Thyroid gland (tissue), 4 donors: ENCODE measurements at regions not wholly inside any gene's neighbourhood (a gene's known extent, or its start where the extent isn't known, plus 50 kb on each side); places are given as distances from the start of the nearest gene placed in this dataset.

ENCODE experiments used
- DNase-seq, 2 donors: peaks; one replicate each; pipeline ENCODE4 v3.0.0-alpha.2; 2019
- H3K27ac ChIP-seq, 3 donors: fragments of 200-600 bp; sonication (generic); 1 replicate in 2 of 3; 2 replicates in 1 of 3; pipeline ENCODE4 v1.5.1; 2016 to 2019; ENCODE audit warnings: mild to moderate bottlenecking in 1 of 3, moderate library complexity in 1 of 3
- H3K27me3 ChIP-seq: fragments of 200-600 bp; sonication (generic); one replicate; pipeline ENCODE4 v1.5.1; 2019
- H3K36me3 ChIP-seq, 2 donors: fragments of 200-600 bp; sonication (generic); one replicate each; pipeline ENCODE4 v1.5.1; 2016 to 2019
- H3K4me1 ChIP-seq, 2 donors: fragments of 200-600 bp; sonication (generic); one replicate each; pipeline ENCODE4 v1.5.1; 2017 to 2019
- H3K4me3 ChIP-seq, 3 donors: fragments of 200-600 bp; sonication (generic); replicated peaks in 1 of 3; 1 replicate in 2 of 3; 2 replicates in 1 of 3; pipeline ENCODE4 v1.5.1; 2016; ENCODE audit warnings: mild to moderate bottlenecking in 1 of 3
- H3K9me3 ChIP-seq: fragments of 200-600 bp; sonication (generic); one replicate; pipeline ENCODE4 v1.5.1; 2017
- CTCF ChIP-seq, 6 experiments: fragments of 200-600 bp in 3 of 6; fragments of 450-650 bp in 3 of 6; sonication (generic) in 3 of 6; IDR thresholded peaks; one replicate each; pipeline ENCODE4 v1.5.1; 2016 to 2019; ENCODE audit warnings: antibody characterized with exemption in 6 of 6, mild to moderate bottlenecking in 2 of 6, inconsistent platforms in 1 of 6, moderate library complexity in 1 of 6
- POLR2A ChIP-seq, 2 donors: fragments of 450-650 bp; IDR thresholded peaks; one replicate each; pipeline ENCODE4 v1.6.1; 2017; ENCODE audit warnings: antibody characterized with exemption in 2 of 2, mild to moderate bottlenecking in 2 of 2, moderate library complexity in 1 of 2
- WGBS, 2 donors: methylation state at CpG; one replicate each; pipeline ENCODE4 v1.1.5; 2017; 5-methylcytosine and 5-hydroxymethylcytosine counted together
- intact Hi-C: fragments of 100-400 bp; cut with DNase I; formaldehyde crosslinking; loops from one replicate; pipeline ENCODE4 v1.15.1; 2023

- no peaks in the 10 kb centered on the region for H3K9me3 ChIP-seq
- H3K27me3 ChIP-seq, result no peaks in the 10 kb centered on the region
- WGBS, 2 donors, result 26 to 28% methylated on average over 5 of the region's 5 CpGs
- intact Hi-C loops, result loop anchor here (5.0 kb wide), 1 partner anchor 174 kb away; no protein-coding TSS in a partner anchor
- no peak overlapping the region for H3K4me3 ChIP-seq
- no peak for DNase-seq
- no peak overlapping the region for H3K27ac ChIP-seq
- peak in 5 of 6 experiments; percentile 23 to 65 (median 51) for TF ChIP-seq CTCF (IDR thresholded peaks at IDR 0.05)
- no peak for TF ChIP-seq POLR2A (IDR thresholded peaks at IDR 0.05)
- H3K36me3 ChIP-seq, result no peaks in the 10 kb centered on the region
- no peaks in the 10 kb centered on the region for H3K4me1 ChIP-seq
Measured at GRCh38 chr3:159828542-159828943, 160.1 kb upstream of the IL12A start.

GRCh38 chr3:159829056-159829455 is 159.6 kb upstream of the IL12A start:
- Histone ChIP-seq H3K9me3 (no peaks in the 10 kb centered on the region), H3K4me3 (no peak overlapping the region), H3K27me3 (no peaks in the 10 kb centered on the region), H3K36me3 (no peaks in the 10 kb centered on the region), H3K4me1 (no peaks in the 10 kb centered on the region), H3K27ac (no peak overlapping the region)
- TF ChIP-seq CTCF (IDR thresholded peaks at IDR 0.05), result no peak
- DNase-seq, result no peak
- WGBS, 2 donors, result 94% methylated on average over 4 of the region's 4 CpGs
- intact Hi-C loops, result loop anchor here (5.0 kb wide), 1 partner anchor 173 kb away; no protein-coding TSS in a partner anchor

- TF ChIP-seq POLR2A (IDR thresholded peaks at IDR 0.05) (no peak), CTCF (IDR thresholded peaks at IDR 0.05) (no peak)
- Histone ChIP-seq H3K9me3 (no peaks in the 10 kb centered on the region), H3K27me3 (no peaks in the 10 kb centered on the region), H3K36me3 (no peaks in the 10 kb centered on the region), H3K4me3 (no peak overlapping the region), H3K27ac (no peak overlapping the region), H3K4me1 (no peaks in the 10 kb centered on the region)
- intact Hi-C loops, result loop anchor here (5.0 kb wide), 1 partner anchor 173 kb away; no protein-coding TSS in a partner anchor
- DNase-seq, result peak; percentile 20 to 55
- WGBS, 2 donors, result 80 to 81% methylated on average over 7 of the region's 7 CpGs
Measured at GRCh38 chr3:159829539-159830227, 159.0 kb upstream of the IL12A start.

- no peak overlapping the region for H3K27ac ChIP-seq
- intact Hi-C loops, result no loop called here
Measured at GRCh38 chr3:159830523-159831154, 158.0 kb upstream of the IL12A start.

More at GRCh38 chr3:159830523-159831154, 158.0 kb upstream of the IL12A start:
- Histone ChIP-seq H3K9me3 (no peaks in the 10 kb centered on the region), H3K4me3 (no peak overlapping the region), H3K27me3 (no peaks in the 10 kb centered on the region), H3K4me1 (no peaks in the 10 kb centered on the region), H3K36me3 (no peaks in the 10 kb centered on the region)
- no peak for DNase-seq
- TF ChIP-seq POLR2A (IDR thresholded peaks at IDR 0.05) (no peak), CTCF (IDR thresholded peaks at IDR 0.05) (no peak)
- 100% methylated on average over 1 of the region's 1 CpG for WGBS, 2 donors
